ENCODE measurements at regions not wholly inside any gene's neighbourhood (a gene's known extent, or its start where the extent isn't known, plus 50 kb on each side); places are given as distances from the start of the nearest gene placed in this dataset.

- TF ChIP-seq CTCF (IDR thresholded peaks at IDR 0.05), result no peak
- no peak for TF ChIP-seq POLR2A (IDR thresholded peaks at IDR 0.05)
Observed at GRCh38 chr13:26908126-26908525, 147.5 kb upstream of the GPR12 start.

Data from Peyer's patch (tissue), 4 donors.